Fibroblast of skin of back (primary cell): ENCODE measurements at regions not wholly inside any gene's neighbourhood (a gene's known extent, or its start where the extent isn't known, plus 50 kb on each side); places are given as distances from the start of the nearest gene placed in this dataset.
"Not testable (repeated sequence)": the region's sequence is repeated elsewhere in the genome, so short reads cannot be mapped to it uniquely, and the experiment has no call there.

Experiments
- DNase-seq: peaks from one replicate; pipeline ENCODE4 v3.0.0-alpha.2; 2013

- DNase-seq, result no peak
Observed at GRCh38 chr6:11888727-11889126, 110.1 kb upstream of the ADTRP start.

- DNase-seq, result no peak
Observed at GRCh38 chr6:11885159-11885558, 106.6 kb upstream of the ADTRP start.

GRCh38 chr6:11883471-11883870 is 104.9 kb upstream of the ADTRP start:
- DNase-seq, result not testable (repeated sequence)

- DNase-seq, result not testable (repeated sequence)
Observed at GRCh38 chr6:11880156-11880555, 101.6 kb upstream of the ADTRP start.

GRCh38 chr6:11878735-11879134 is 100.1 kb upstream of the ADTRP start:
- no peak for DNase-seq

- no peak for DNase-seq
Observed at GRCh38 chr6:11878029-11878428, 99.4 kb upstream of the ADTRP start.

GRCh38 chr6:11876934-11877433 is 98.4 kb upstream of the ADTRP start:
- DNase-seq, result no peak

GRCh38 chr6:11875325-11876109 is 96.9 kb upstream of the ADTRP start:
- no peak for DNase-seq

GRCh38 chr6:11869672-11870340 is 91.2 kb upstream of the ADTRP start:
- peak; percentile 52 for DNase-seq

GRCh38 chr6:11868392-11868791 is 89.8 kb upstream of the ADTRP start:
- DNase-seq, result no peak

GRCh38 chr6:11865680-11866300 is 87.2 kb upstream of the ADTRP start:
- DNase-seq, result peak; percentile 33

GRCh38 chr6:11858439-11858838 is 79.8 kb upstream of the ADTRP start:
- no peak for DNase-seq

- DNase-seq, result no peak
Observed at GRCh38 chr6:11855743-11856142, 77.1 kb upstream of the ADTRP start.

GRCh38 chr6:11854408-11855165 is 76.0 kb upstream of the ADTRP start:
- peak; percentile 88 for DNase-seq

- peak; percentile 80 for DNase-seq
Observed at GRCh38 chr6:11853678-11854407, 75.2 kb upstream of the ADTRP start.

GRCh38 chr6:11852061-11852651 is 73.6 kb upstream of the ADTRP start:
- no peak for DNase-seq

GRCh38 chr6:11851387-11851786 is 72.8 kb upstream of the ADTRP start:
- peak; percentile 84 for DNase-seq

GRCh38 chr6:11848852-11849731 is 70.5 kb upstream of the ADTRP start:
- peak; percentile 87 for DNase-seq

- no peak for DNase-seq
Observed at GRCh38 chr6:11848346-11848651, 69.7 kb upstream of the ADTRP start.

- peak; percentile 89 for DNase-seq
Observed at GRCh38 chr6:11847515-11848345, 69.1 kb upstream of the ADTRP start.
